Naive B cell (primary cell): ENCODE measurements at regions not wholly inside any gene's neighbourhood (a gene's known extent, or its start where the extent isn't known, plus 50 kb on each side); places are given as distances from the start of the nearest gene placed in this dataset.
A peak's percentile ranks its signal among the peaks of the same experiment; 100 is the strongest.

Experiments used
- ATAC-seq, 2 donors: fragments of 150-1000 bp; cut with Tn5 transposase; 2 replicates each; pipeline ENCODE4 v1.10.0; 2021; ENCODE audit warnings: low read depth in 2 of 2, mild to moderate bottlenecking in 2 of 2, moderate library complexity in 2 of 2
- DNase-seq: peaks from one replicate; pipeline ENCODE4 v3.0.0; 2022
- H3K27ac Mint-ChIP-seq, 6 donors: one replicate each; pipeline ENCODE4 v1.8.0; 2020 to 2022; ENCODE audit warnings: mild to moderate bottlenecking in 6 of 6, mixed read lengths in 6 of 6, moderate library complexity in 5 of 6, inconsistent platforms in 2 of 6
- H3K27me3 Mint-ChIP-seq, 3 donors: one replicate each; pipeline ENCODE4 v1.8.0; 2021 to 2022; ENCODE audit warnings: mixed read lengths in 3 of 3, mild to moderate bottlenecking in 1 of 3
- H3K36me3 Mint-ChIP-seq, 2 donors: one replicate each; pipeline ENCODE4 v1.8.0; 2020 to 2022; ENCODE audit warnings: mixed read lengths in 2 of 2, inconsistent platforms in 1 of 2, mild to moderate bottlenecking in 1 of 2
- H3K4me1 Mint-ChIP-seq, 3 donors: one replicate each; pipeline ENCODE4 v1.8.0; 2020 to 2022; ENCODE audit warnings: mixed read lengths in 3 of 3, inconsistent platforms in 1 of 3, mild to moderate bottlenecking in 1 of 3, moderate library complexity in 1 of 3
- H3K4me3 Mint-ChIP-seq, 8 donors: one replicate each; pipeline ENCODE4 v1.8.0; 2020 to 2022; ENCODE audit warnings: mild to moderate bottlenecking in 8 of 8, mixed read lengths in 8 of 8, moderate library complexity in 8 of 8, inconsistent platforms in 2 of 8
- H3K9me3 Mint-ChIP-seq, 7 donors: one replicate each; pipeline ENCODE4 v1.8.0; 2020 to 2022; ENCODE audit warnings: mixed read lengths in 7 of 7, mild to moderate bottlenecking in 5 of 7, inconsistent platforms in 2 of 7, moderate library complexity in 1 of 7

DNA sequence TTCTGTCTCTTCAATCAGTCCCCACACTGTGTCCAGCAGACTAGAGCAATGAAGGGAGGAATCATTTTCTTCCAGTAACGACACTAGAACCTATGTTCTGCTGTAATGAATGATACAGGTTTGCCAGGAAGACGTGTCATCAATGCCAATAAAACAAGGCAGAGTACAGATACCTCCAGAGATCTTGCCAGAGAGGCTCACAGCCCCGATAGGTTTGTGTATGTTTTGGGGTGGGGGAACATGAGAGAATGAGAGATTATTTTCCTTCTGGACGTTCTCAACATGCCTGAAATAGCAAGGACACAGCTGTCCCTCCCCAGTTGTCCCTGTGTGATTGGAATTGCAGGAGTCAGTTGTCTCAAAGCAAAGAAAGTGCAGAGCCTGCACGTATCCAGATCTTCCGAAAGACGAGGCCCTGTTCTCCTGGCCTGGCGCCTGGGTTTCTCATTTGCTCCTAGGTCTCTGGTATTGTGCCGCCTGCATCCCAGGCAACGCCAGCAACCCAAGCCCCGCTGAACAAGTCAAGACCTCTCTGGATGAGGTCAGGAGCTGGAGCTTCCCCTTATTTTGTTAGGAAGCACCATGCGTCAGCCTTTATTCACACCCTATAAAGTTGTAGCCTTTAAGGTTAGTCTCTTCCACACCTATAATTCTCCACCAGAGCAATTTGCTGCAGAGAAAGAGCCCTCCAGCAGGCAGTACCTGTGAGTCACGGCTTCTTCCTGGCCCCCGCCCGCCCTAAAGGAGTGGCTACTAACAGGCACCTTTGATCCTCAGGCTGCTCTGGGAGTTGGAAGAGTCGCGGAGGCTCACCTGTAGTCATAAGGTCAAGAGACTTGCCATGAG, 130.5 kb downstream of the TOMM20 start:
- Mint-ChIP-seq H3K9me3 (no peaks in the 10 kb centered on the region), H3K36me3 (no peaks in the 10 kb centered on the region), H3K4me3 (no peak overlapping the region), H3K4me1 (peaks cover 5 to 15% (median 6%) of the 10 kb centered on the region in 3 donors), H3K27me3 (no peaks in the 10 kb centered on the region), H3K27ac (peak overlapping the region in 1 of 6 donors; percentile 70)
- DNase-seq (no peak), ATAC-seq (no peak)

DNA sequence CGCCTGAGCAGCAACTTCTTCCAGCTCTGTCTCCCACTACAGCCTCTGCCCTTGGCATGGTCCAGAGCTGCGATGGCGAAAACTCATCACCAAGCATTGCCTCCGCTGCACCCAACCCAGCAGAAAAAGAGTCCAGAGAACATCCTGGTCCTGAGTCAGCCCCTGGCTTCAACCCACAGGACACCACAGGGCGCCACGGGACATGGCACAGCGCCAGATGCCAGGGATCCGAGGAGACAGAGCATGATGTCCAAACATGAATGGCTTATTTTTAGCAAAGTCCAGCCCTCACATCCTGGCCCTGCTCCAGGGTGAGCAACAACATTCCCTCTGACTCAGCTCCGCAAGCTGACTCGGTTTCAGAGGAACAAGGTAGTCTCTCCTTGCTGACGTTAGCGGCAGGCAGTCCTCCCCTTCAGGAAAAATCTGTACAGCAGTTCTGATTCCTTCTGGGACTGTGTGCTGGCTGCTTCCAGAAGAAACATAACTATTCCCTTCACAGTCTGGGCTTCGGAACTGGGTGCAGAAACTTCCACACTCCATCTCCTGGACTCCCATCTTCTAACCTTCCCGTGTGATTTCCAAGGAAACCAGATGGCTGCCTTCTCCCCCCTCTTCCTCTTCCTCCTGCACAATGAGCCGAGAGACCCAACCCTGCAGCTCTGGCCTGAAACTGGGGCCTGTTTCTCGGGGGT, 131.3 kb downstream of the TOMM20 start:
- DNase-seq (no peak), ATAC-seq (no peak)
- Mint-ChIP-seq H3K9me3 (no peaks in the 10 kb centered on the region), H3K36me3 (no peaks in the 10 kb centered on the region), H3K27ac (peak overlapping the region in 1 of 6 donors; percentile 33), H3K4me3 (no peak overlapping the region), H3K4me1 (peaks cover 3 to 8% (median 5%) of the 10 kb centered on the region in 3 donors), H3K27me3 (no peaks in the 10 kb centered on the region)

DNA sequence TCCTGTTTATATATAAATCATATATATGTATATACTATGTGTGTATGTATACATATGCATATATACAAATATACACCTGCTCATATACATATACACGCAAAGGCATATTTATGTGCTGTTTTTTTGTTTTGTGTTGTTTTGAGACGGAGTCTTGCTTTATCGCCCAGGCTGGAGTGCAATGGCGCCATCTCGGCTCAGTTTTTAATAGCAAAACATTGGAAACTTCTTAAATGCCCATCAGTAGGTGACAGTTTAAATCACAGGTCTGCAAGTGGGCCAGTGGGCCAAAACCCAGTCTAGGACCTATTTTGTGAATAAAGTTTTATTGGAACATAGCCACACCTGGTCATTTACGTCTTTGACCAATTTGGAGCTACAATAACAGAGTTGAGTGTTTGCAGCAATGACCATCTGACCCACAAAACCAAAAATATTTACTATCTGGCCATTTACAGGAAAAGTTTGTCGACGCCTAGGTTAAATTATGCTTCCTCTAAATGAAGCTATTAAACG, 132.3 kb downstream of the TOMM20 start:
- ATAC-seq (no peak), DNase-seq (no peak)
- Mint-ChIP-seq H3K4me1 (peaks cover 5 to 11% (median 8%) of the 10 kb centered on the region in 3 donors), H3K9me3 (no peaks in the 10 kb centered on the region), H3K4me3 (no peak overlapping the region), H3K27ac (no peak overlapping the region), H3K36me3 (no peaks in the 10 kb centered on the region), H3K27me3 (no peaks in the 10 kb centered on the region)

DNA sequence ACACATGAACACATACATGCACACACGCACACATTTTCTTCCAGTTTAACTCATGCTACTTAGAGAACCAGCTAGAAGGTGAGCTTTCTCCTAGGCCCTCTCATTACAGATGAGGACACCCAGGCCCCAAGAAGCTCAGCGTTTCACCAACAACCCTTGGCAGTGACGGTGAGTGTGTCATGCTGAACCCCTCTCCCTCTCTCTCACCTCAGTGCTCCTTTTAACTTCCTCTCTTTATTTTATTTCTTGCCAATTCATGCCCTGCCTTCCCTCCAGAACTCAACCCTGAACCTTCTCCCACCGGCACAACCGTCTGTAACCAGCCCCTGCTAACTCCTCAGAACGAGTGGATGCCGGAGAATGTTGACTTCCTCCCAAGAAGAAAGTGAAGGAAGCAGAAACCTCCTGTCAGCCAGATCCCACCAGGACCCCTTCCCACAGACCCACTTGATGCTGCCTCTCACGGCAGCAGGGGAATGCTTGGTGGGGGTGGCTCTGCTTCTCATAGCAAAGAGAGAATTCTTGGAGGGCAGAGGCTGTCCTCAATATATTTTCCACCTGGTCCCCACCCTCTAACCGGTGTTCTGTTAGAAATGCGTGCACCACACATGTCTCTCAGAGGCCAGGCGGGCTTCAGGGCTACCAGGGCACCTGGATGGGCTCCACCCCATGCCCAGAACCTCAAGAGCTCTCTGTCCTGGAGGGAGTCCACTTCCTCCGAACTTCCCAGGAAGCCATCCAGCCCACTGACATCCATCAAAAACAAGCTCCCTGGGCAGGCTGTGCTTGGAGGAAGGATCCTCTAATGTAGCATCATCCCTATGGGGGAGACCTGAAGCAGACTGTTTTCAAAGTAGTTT, 134.0 kb downstream of the TOMM20 start:
- peak overlapping the region in 4 of 6 donors; percentile 30 to 82 (median 74) for H3K27ac Mint-ChIP-seq
- H3K9me3 Mint-ChIP-seq = no peaks in the 10 kb centered on the region
- H3K4me3 Mint-ChIP-seq = no peak overlapping the region
- DNase-seq (no peak), ATAC-seq (no peak)
- no peaks in the 10 kb centered on the region for H3K36me3 Mint-ChIP-seq
- H3K4me1 Mint-ChIP-seq = peaks cover 12 to 21% (median 20%) of the 10 kb centered on the region in 3 donors
- no peaks in the 10 kb centered on the region for H3K27me3 Mint-ChIP-seq

DNA sequence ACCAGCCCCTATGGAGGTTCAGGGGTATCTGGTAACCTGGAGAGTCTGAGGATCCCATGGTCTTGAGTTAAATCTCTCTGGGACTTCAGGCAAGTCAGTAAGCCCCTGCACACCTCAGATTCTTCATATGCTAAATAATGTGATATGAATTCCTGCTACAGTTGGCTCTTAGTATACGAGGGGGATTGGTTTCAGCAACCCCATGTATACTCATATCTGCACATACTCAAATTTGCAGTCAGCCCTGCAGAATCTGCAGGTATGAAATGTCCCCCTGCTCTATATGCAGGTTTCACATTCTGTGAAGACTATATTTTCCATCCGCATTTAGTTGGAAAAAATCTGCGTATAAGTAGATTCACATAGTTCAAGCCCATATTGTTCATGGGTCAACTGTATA, 136.6 kb downstream of the TOMM20 start:
- H3K4me1 Mint-ChIP-seq = peaks cover 18 to 30% (median 28%) of the 10 kb centered on the region in 3 donors
- no peaks in the 10 kb centered on the region for H3K9me3 Mint-ChIP-seq
- H3K4me3 Mint-ChIP-seq = no peak overlapping the region
- H3K27me3 Mint-ChIP-seq = no peaks in the 10 kb centered on the region
- H3K36me3 Mint-ChIP-seq = no peaks in the 10 kb centered on the region
- ATAC-seq (no peak), DNase-seq (no peak)
- H3K27ac Mint-ChIP-seq = no peak overlapping the region

DNA sequence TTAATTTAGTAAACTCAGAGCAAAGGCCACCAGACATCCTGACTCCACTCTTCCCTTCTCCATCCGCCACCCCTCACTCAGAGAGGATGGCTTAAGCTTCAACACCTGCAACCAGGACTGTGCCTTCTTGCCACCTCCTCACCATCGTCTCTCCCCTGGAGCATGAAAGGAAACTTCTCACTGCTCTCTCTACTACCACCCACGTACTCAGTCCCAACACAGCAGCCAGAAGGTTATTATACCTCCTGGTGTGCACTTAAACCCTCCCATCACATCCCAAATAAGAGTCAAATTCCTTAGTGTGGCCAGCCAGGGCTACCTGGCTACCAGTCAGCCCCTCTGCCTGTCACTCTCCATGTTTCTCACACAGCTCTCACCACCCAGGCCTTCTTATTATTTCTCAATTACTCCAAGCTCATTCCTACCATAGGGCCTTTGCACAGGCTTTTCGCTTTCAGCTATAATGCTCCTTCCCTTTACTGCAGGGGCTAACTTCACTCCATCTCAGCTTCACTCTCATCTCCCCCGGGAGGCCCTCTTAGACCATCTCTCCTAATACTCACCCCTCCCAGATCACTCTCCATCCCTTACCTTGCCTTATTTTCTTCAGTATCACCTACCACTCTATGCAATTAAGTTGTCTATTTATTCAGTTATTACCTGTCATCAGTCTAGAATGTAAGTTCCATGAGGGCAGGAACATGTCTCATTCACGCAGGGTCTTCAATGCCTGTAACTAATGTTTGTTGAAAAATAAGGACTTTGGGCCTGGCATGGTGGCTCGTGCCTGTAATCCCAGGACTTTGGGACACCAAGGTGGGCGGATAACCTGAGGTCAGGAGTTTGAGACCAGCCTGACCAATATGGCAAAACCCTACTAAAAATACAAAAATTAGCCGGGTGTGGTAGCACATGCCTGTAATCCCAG, 137.5 kb downstream of the TOMM20 start:
- DNase-seq = no peak
- H3K27me3 Mint-ChIP-seq = no peaks in the 10 kb centered on the region
- peaks cover 24 to 37% (median 33%) of the 10 kb centered on the region in 3 donors for H3K4me1 Mint-ChIP-seq
- peak overlapping the region in 5 of 6 donors; percentile 1 to 85 (median 28) for H3K27ac Mint-ChIP-seq
- no peaks in the 10 kb centered on the region for H3K36me3 Mint-ChIP-seq
- no peak overlapping the region for H3K4me3 Mint-ChIP-seq
- no peaks in the 10 kb centered on the region for H3K9me3 Mint-ChIP-seq
- peak in 1 of 2 donors; percentile 57 for ATAC-seq

DNA sequence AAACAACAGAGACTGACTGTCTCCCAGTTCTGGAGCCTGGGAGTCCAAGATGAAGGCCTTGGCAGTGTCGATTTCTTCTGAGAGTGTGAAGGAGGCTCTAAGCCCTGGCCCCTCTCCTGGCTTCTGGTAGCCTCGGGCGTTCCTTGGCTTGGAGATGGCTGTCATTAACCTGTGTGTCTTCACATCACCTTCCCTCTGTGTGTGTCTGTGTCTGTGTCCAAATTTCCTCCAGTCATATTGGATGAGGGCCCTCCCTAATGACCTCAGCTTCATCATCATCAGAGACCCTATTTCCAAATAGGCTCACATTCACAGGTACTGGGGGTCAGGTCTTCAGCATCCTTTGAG, 138.3 kb downstream of the TOMM20 start:
- ATAC-seq (no peak), DNase-seq (no peak)
- Mint-ChIP-seq H3K9me3 (no peaks in the 10 kb centered on the region), H3K36me3 (no peaks in the 10 kb centered on the region), H3K27me3 (no peaks in the 10 kb centered on the region), H3K27ac (peak overlapping the region in 2 of 6 donors; percentile 28 to 85), H3K4me1 (peaks cover 24 to 37% (median 33%) of the 10 kb centered on the region in 3 donors), H3K4me3 (no peak overlapping the region)

DNA sequence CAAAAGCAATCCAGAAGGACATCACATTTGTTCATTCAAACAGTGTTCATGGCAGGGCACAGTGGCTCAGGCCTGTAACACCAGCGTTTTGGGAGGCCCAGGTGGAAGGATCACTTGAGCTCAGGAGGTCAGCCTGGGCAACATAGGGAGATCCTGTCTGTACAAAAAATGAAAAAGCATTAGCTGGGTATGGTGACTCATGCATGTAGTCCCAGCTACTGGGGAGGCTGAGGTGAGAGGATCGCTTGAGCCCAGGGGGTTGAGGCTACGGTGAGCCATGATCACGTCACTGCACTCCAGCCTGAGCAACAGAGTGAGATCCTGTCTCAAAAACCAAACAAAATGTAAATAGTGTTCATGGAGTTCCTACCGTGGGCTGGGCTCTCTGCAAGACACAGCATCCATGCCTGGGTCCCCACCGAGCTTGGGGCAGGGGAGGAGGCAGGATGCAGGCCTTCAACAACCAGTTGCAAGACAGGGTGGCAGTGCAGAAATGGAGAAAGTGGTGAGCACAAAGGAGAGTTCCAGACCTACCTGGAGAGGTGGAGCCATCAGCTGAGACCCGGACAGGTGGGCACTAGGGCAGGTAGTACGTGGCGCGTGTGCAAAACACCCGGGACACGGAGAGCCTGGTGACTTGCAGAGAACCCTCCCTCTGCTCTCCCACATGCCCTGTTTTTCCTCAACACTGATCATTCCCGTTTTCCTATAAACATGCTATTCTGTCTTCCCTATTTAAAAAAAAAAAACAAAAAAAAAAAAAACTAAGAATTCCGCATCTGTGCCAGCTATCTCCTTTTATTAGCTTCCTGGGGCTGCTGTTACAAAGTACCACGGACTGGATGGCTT, 138.9 kb downstream of the TOMM20 start:
- no peak for DNase-seq
- Mint-ChIP-seq H3K9me3 (no peaks in the 10 kb centered on the region), H3K36me3 (no peaks in the 10 kb centered on the region), H3K4me3 (no peak overlapping the region), H3K27me3 (no peaks in the 10 kb centered on the region), H3K27ac (peak overlapping the region in 2 of 6 donors; percentile 27 to 44), H3K4me1 (peaks cover 24 to 38% (median 29%) of the 10 kb centered on the region in 3 donors)
- no peak for ATAC-seq

DNA sequence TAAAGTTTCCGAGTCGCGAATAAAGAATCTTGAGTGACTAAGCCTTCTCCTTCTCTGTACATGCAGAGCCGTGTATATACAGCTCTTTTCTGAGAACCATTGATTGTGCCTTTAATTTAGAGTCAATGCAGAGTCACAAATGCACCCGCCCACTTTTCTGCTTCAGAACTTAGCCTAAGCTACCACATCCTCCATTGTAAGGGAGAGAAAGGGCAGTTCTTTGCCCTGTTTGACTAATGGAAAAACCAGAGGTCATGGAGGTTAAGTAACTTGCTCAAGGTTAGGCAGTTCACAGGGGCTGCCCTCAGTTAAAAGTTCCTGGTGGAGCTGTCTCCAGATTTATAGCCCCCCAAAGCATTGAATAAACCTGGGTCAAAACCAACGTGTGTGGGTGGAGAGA, 139.6 kb downstream of the TOMM20 start:
- Mint-ChIP-seq H3K4me3 (no peak overlapping the region), H3K4me1 (peaks cover 28 to 40% (median 32%) of the 10 kb centered on the region in 3 donors), H3K27ac (no peak overlapping the region), H3K36me3 (no peaks in the 10 kb centered on the region), H3K9me3 (no peaks in the 10 kb centered on the region), H3K27me3 (no peaks in the 10 kb centered on the region)
- ATAC-seq = no peak
- DNase-seq = no peak

DNA sequence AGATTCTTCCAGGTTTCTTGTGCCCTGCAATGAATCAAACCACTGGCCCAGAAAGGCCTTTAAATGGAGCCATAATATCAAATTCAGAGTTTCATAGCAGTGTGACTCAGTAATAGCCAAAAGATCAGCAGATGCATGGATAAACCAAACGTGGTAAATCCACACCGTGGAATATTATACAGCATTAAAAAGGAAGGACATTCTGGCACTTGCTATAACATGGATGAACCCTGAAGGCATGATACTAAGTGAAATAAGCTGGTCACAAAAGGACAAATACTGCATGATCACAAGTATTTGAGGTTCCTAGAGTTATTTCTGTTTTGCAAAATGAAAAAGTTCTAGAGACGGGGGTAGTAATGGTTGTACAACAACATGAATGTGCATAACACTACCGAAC, 140.1 kb downstream of the TOMM20 start:
- Mint-ChIP-seq H3K9me3 (no peaks in the 10 kb centered on the region), H3K4me3 (no peak overlapping the region), H3K4me1 (peaks cover 28 to 41% (median 33%) of the 10 kb centered on the region in 3 donors), H3K27ac (peak overlapping the region in 2 of 6 donors; percentile 28 to 58), H3K36me3 (no peaks in the 10 kb centered on the region), H3K27me3 (no peaks in the 10 kb centered on the region)
- ATAC-seq = no peak
- no peak for DNase-seq

DNA sequence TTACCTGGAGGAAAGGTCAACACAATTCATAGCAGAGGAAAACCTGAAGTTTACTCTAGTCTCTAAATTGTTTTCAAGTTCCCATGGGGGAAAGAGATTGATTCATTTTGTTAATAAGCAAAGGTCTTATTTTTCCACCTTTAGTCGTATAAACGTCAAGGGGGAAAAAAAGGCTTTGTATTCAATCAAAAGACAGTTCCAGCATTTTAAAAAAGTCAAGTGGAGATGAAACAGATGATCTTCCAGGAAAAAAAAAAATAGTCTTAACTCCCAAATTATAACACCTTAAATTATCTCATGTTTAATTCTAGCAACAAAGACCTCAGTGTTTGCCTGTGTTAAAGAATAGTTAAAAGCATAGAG, 140.5 kb downstream of the TOMM20 start:
- Mint-ChIP-seq H3K4me1 (peaks cover 28 to 41% (median 33%) of the 10 kb centered on the region in 3 donors), H3K36me3 (no peaks in the 10 kb centered on the region), H3K27ac (peak overlapping the region in 2 of 6 donors; percentile 26 to 58), H3K27me3 (no peaks in the 10 kb centered on the region), H3K4me3 (no peak overlapping the region), H3K9me3 (no peaks in the 10 kb centered on the region)
- DNase-seq (no peak), ATAC-seq (no peak)
